HepG2 (cell line): ENCODE measurements at regions not wholly inside any gene's neighbourhood (a gene's known extent, or its start where the extent isn't known, plus 50 kb on each side); places are given as distances from the start of the nearest gene placed in this dataset.

Experiments
- BCL3 ChIP-seq: sonication (generic); formaldehyde crosslinking; IDR thresholded peaks from 2 replicates; pipeline ENCODE4 v1.5.1; 2020; ENCODE audit warnings: mild to moderate bottlenecking, missing genetic modification reagents, moderate library complexity
- CTCF ChIP-seq: sonication (generic); formaldehyde crosslinking; IDR thresholded peaks from 2 replicates; pipeline ENCODE4 v1.5.0; 2020; ENCODE audit warnings: mild to moderate bottlenecking, missing genetic modification reagents, moderate library complexity
- MAX ChIP-seq: IDR thresholded peaks from 2 replicates; pipeline ENCODE4 v1.6.1; 2012; ENCODE audit warnings: inconsistent platforms
- MAZ ChIP-seq, 2 experiments: sonication (generic) in 1 of 2; formaldehyde crosslinking in 1 of 2; IDR thresholded peaks; 2 replicates each; pipeline versions ENCODE4 v1.5.0 to v1.6.1; 2012 to 2020; ENCODE audit warnings: low read depth in 2 of 2, mild to moderate bottlenecking in 2 of 2, borderline replicate concordance in 1 of 2, improper control_type of control experiment in 1 of 2, low read length in 1 of 2, missing genetic modification reagents in 1 of 2, moderate library complexity in 1 of 2
- ZFP1 ChIP-seq: IDR thresholded peaks from 2 replicates; pipeline ENCODE4 v1.6.1; 2016
- ZNF275 ChIP-seq: sonication (generic); formaldehyde crosslinking; IDR thresholded peaks from 2 replicates; pipeline ENCODE4 v1.8.0; 2022; ENCODE audit warnings: missing genetic modification reagents, mild to moderate bottlenecking, inconsistent platforms, borderline replicate concordance
- ZSCAN30 ChIP-seq: sonication (generic); formaldehyde crosslinking; IDR thresholded peaks from 2 replicates; pipeline ENCODE4 v1.5.0; 2020; ENCODE audit warnings: mild to moderate bottlenecking, missing genetic modification reagents

GRCh38 chr22:46067159-46068111, 82.9 kb upstream of the PPARA start:
- TF ChIP-seq ZSCAN30 (CRISPR knock-in tag) = no peak
- TF ChIP-seq ZNF275 (CRISPR knock-in tag) = no peak
- TF ChIP-seq CTCF (CRISPR knock-in tag) = no peak
- TF ChIP-seq ZFP1 (CRISPR knock-in tag) = no peak
- no peak for TF ChIP-seq MAZ (IDR thresholded peaks at IDR 0.05; ENCODE audit: borderline replicate concordance, low read depth, low read length)
- TF ChIP-seq MAZ (CRISPR knock-in tag; IDR thresholded peaks at IDR 0.05; ENCODE audit: low read depth) = no peak
- TF ChIP-seq MAX = no peak
- TF ChIP-seq BCL3 (CRISPR knock-in tag) = no peak
